Forelimb muscle (tissue), 1 donor: ENCODE measurements at regions not wholly inside any gene's neighbourhood (a gene's known extent, or its start where the extent isn't known, plus 50 kb on each side); places are given as distances from the start of the nearest gene placed in this dataset.

Experiments used
- DNase-seq: peaks from one replicate; pipeline ENCODE4 v3.0.0-alpha.2; 2013; ENCODE audit warnings: low read depth

DNA sequence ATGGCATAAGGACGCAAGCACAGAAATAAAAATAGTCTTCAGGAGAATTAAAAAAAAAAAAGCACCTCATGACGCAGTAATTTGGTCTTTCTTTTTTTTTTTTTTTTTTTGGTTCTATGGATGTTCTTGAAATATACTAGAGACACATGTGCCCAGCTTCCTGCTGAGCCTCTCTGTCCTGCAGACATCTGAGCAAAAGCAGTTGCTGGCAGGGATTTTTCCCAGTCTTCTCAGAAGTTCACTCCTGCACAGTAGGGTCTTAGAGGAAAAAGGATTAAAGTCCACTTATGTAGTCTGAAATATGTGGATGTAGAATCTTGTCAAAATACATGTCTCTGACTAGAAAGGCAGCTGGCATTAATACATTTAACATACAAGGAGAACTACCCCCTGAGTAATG, 1888.1 kb upstream of the SEL1L start:
- no peak for DNase-seq

DNA sequence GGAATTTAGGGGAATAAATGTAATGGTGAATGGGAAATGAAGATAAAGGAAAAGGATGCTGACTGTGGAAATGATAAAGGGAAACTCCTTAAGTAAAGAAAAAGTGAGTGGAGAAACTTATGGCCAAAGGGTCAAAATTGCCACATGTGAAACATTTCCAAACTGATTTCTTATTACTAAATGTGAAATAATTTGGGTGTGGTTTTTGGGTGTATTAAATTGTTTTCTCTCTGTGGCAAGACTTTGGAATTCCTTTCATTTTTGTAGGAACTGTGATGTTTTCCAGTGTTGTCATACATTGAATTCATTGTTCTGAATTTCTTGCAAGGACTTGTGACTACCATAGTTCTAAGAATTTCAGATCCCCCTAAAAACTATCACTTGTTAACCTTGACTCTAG, 1891.5 kb upstream of the SEL1L start:
- no peak for DNase-seq

DNA sequence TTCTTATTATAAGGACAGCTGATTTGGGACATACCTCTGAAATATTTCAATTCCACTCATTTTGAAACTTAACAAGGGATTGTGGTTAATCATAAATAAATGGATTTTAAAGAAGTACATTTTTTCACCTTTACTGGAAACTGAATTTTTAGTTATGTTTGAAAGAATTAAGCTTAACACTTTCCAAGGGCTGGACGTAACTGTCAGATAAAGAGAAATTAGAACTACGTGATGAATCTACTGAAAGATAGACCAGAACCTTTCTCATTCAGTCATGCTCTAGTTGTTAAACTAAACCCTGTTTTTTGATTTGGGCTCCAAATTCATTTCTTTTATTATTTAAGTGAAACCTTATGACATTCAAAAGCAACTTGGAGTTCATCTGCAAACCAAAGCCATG, 1892.1 kb upstream of the SEL1L start:
- no peak for DNase-seq

DNA sequence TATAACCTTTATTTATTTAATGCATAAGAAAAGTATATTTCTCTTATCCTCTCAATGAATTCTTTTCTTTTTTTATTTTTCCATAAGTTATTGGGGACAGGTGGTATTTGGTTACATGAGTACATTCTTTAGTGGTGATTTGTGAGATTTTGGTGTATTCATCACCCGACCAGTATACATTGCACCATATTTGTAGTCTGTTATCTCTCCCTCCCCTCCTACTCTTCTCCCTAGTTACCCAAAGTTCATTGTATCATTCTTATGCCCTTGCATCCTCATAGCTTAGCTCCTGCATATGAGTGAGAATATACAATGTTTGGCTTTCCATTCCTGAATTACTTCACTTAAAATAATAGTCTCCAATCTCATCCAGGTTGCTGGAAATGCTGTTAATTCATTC, 1900.0 kb upstream of the SEL1L start:
- no peak for DNase-seq

DNA sequence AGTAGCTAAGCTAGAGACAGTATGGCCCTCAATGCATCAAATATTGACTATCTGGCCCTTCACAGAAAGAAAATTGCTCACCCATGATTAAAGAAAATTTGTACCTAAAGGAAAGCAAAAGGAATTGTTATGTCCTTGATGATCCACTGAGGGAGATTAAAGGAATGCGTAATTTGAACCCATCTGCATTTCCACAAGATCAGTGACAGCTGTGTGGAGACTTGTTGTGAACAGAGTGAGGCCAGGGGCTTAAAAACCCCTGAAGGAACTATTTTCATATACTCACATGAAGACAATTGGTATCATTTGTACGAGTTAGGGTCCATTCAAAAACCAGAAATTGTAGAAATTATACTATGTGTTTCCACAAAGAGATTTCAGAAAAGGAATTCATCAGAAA, 1908.1 kb upstream of the SEL1L start:
- DNase-seq, result no peak

DNA sequence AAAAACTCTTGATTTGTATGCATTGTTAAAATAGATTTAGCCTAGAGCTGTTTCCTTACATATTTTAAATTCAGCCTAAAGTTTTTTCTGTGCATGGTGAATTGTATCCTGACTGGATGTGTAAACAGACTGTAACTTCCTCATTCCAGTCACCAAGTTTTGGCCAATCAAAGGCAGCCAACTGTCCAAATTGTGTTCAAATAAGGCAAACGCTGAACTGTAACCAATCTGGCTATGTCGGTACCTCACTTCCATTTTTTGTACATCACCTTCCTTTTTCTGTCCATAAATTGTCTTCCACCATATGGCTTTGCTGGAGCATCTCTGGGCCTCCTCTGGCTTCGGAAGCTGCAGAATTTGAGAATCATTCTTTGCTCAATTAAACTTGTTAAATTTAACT, 1921.9 kb upstream of the SEL1L start:
- DNase-seq, result no peak

DNA sequence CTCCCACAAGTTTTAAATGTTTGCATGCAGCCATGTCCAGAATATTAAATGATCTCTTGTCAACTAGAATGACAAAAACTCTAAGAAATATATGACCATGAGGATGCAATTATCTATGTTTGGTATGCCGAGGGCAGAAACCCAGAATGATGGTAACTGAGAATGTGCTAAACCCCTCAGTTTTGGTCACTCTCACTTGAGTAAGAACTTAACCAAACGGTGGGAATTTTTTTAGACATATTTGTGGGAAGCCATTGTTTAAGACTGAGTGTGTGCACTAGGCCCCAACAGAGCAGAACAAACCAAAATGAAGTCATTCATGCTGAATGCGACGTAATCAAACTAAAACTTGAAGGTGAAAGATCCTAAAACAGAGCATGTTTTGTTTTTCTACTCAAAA, 1927.9 kb upstream of the SEL1L start:
- no peak for DNase-seq

DNA sequence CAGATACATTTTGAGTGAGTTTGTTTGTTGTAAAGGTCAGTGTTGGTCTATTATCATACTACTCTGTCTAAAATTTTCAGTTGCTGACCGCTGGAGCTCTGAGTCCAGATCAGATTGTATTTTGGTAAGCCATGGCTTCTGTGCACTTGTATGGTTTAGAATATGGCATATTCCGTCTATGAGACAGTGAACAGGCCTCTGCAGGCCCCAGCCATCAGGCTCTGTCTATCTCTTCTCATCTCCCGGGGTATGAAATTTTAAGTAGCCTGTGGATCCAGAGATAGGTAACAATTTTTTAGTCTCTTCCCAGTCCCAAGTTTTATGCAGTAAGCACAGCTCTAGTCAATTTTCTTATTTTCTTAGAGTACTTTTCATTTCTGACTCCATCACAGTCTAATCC, 1929.1 kb upstream of the SEL1L start:
- no peak for DNase-seq

DNA sequence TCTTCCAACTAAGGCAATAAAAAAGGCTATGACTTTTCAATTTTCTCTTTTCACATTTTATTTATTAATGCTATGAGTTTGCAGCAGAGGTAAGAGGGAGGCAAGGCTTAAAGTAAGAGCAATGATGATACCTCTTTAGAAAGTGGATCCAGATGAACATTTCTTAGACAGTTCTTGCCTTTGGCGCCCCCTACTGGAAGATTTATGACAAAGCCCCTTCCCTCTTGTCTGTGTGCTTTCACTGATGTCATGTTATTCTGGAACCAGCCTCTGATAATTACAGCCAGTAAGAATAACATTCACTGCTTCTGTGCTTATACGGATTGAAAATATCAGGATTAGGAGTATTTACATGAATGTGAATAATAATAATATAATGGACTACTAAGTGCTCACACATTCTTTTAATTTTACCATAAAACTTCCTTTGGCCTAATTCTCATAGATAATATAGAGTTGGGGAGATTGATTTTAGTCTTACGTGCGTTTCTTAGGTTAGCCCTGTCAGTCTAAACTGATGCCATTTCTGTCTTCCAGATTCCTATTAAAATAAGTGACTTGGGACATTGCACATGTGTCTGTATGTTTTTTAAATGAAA, 1929.9 kb upstream of the SEL1L start:
- no peak for DNase-seq

DNA sequence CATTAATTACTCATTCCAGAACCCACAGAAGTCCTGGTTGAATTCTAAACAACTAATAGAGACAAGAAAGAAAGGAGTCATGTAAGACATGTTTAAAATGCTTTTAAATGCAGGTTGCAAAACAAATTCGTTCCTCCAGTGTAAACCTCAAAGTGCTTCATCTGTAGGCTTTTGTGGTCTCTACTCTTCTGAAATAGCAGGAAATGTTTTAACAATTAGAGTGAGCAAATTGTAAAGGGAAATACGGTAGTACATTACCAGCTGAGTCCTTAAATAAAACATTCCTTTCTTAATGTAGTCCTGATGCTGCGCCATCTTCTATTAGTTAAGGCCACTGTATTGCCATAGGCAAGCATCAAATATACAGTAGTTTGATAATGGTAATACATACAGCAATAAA, 1934.2 kb upstream of the SEL1L start:
- DNase-seq, result no peak

DNA sequence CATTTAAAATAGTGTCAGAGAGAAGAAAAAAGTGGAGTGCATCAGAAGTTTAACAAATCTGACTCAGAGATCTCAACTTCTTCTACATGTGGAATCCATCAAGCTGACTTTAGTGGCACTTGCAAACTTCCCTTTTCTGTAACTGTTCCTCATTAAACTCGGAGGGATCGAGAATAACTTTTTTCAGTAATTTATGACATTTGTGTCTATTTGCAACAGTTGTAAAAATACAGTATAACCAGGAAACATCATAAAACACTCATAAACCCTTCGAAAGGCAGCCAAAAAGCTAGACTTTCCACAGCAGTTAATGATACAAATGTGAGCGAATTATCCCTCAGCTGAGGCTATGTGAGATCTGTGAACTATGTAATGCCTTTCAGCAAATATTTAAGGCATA, 1936.8 kb upstream of the SEL1L start:
- DNase-seq, result peak; percentile 70

DNA sequence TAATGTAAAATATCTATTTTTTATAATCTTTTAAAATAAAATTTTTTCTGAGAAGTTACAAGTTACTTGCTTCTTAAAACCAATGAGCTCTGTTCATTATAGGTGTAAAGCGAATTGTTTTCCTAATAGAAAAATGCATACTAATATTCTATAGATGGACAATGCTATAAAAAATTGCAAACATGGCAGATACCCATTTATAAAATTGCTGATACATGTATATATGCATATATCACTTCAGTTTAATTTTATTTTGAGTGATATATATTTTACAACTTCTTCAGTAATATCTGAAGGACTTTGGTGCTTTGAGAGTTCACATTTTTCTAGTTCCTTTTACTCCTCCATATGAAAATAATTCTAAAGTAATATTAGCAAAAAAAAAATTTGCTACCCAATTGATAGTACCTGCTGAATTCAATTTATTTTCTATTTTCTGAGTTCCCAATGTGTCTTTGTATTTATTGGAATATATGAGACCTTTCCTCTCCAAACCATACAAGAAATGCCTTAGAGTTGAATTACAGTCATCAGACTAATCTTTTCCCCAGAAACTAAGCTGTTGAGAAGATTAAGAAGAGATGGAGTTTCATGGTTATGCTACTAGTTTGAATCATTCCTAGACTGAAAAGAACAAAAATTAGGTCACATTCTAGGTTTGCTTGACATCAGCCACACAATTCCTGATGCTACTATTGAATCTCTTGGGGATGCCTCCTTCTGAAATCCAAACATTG, 1937.5 kb upstream of the SEL1L start:
- DNase-seq, result no peak

DNA sequence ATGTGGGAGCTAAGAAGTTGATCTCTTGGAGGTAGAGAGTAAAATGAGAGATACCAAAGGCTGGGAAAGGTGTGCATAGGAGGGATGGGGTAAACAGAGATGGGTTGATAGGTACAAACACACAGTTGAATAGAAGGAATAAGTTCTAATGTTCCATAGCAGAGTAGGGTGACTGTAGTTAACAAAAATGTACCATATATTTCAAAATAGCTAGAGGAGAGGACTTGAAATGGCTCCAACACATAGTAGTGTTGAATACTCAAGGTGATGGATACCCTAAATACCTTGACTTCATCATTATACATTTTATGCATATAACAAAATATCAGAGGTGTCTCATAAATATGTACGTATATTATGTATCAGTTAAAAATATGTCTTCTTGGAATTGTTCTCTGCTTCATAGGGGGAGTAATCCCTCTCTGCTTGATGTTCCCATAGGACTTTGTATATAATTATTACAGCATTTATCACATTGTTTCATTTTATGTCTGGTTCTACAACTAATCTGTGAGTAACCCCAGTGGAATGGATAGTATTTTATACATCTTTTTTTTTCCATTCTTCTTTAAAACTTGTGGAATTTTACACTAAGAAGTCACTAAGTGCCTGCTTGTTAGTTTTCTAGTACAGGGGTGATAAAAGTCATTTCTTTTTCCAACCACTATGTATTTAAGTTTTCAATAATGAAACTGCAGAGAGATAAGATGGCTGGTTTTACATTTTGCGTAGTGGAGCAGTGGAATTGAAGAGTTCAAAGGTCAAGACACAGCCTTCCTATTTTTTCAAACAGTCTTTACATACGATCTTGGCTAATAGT, 1940.0 kb upstream of the SEL1L start:
- DNase-seq, result no peak

DNA sequence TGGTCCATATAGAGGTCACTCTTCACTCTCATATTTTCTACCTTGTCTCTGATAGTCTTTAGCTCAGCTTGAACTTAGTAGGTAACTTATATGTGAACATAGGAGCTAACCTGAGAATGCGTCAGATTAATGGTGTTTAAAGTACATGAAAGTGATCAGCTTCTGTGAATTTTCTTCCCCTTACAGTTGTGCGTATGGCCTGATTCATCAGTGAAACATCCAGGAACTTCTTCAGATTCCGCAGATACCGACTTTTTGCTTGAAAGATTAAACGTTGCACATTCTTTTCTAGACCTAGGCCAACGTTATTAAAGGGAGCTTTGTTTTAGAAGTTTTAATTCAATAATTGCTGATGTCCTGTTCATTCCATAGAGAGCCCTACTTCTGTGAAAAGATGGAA, 1945.1 kb upstream of the SEL1L start:
- no peak for DNase-seq

DNA sequence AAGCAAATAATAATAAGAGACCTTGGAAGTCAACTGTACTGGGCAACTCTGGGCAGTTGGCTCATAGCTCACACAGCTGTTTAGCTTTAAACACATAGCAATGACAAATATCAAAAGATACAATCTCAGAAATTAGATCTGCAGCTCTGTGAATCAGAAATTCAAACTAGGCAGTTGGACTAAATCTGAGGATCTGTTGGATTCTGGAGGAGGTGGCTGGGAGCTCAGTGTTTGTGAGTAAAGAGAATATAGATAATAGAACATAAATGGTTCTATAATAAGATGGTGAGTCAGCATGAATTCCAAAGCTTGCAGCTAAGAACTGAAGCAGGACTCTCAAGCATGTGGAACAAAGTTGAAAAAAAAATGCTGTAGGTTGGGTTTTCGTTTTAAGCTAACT, 1949.4 kb upstream of the SEL1L start:
- no peak for DNase-seq

DNA sequence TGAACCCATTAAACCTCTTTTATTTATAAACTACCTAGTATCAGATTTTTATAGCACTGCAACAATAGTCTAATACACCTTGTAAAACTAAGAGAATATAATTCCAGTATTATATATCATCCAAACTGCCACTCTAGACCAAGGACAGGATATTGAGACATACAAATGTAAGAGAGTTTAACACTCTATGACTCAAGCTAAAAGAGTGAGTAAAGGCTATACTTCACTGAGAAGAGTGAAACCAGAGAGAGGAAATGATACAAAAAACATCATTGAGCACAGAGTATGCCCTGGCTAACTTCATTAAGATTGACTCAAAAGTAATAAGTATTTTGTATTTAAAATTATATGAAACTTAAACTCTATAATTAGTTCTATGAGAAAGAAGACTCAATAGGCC, 1951.9 kb upstream of the SEL1L start:
- DNase-seq, result no peak

DNA sequence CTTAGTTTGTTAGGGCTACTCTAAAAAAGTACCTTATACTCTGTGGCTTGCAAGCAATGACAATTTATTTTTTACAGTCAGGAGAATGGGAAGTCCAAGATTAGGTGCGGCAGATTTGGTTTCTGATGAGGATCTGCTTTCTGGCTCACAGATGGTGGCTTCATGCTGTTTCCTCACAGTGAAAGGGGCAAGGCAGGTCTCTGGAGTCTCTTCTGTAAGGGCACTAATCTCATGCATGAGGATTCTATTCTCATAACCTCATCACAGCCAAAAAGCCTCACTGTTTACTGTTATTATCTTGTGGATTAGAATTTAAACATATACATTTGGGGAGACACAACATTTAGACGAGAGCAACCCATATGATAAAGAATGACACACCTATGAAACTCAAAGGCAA, 1957.4 kb upstream of the SEL1L start:
- no peak for DNase-seq

DNA sequence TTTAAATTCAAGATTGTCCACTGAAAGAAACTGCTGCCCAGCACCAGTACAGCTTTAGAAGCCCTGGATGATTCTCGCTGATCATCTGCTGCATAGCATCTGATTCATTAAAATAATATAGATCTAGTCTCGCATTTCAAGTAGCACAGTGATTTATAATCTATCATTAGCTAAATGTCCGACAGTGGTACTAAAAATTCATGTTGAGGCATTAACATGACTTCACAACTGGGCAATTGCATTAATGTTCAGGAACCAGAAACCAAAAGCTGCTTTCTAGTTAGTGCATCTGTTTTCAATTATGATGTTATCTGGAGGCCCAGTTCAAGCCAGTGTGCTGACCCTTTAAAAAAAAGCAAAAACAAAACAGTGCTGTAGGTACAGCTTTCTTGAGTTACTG, 1987.2 kb upstream of the SEL1L start:
- DNase-seq, result no peak

DNA sequence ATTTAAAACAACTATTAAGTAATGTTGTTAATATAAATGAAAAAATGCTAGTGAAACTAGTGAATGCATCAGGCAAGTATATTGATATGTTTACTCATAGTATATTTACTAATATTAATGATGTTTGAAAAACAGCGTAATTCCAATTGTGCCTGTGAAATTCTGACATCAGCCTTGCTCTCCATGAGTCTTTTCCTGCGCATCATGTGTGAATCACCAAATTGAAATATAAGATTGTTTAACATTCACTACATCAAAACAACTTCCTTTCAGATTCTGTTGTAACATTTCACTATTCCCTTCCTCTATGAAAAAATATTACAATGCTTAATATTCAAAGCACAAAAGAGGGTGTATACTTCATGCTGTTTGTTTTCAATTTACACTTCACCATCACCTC, 1995.9 kb upstream of the SEL1L start:
- DNase-seq, result no peak

DNA sequence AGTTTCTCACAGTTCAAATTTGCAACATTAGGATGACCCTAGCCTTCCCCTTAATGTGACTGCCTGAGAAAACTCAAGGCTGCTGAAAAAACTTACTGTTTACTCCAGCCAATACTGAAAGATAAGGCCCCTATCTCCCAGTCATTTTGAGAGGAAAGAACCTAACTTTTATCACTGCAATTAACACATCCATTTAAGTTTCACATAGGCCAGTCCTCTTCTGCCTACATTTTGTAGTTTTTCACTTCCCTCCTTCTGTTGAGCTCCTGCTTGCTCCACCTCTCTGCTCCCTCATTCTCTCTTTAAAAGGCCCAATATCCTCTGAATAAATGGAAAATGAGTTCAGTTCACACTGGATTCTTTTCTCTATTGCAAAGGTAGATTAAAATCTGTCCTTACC, 1996.2 kb upstream of the FLRT2 start:
- no peak for DNase-seq

DNA sequence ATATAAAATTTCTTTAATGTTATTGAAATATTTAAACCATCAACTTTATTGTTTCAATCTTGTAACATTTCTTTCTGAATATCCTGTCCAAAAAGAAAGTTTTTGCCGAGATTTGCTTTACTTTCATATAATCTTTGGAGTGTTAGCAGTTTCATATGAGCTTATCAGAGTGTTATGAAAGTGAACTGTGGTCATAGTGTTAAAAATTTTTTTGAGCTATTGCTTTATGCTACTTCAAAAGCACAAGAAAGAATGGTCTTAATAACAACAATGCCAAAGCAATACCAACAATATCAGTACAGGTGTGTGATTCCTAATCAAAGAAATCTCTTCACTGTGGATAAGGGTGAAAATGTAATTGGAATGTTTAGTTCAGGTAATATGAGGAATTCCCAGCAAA, 1994.9 kb upstream of the FLRT2 start:
- no peak for DNase-seq

DNA sequence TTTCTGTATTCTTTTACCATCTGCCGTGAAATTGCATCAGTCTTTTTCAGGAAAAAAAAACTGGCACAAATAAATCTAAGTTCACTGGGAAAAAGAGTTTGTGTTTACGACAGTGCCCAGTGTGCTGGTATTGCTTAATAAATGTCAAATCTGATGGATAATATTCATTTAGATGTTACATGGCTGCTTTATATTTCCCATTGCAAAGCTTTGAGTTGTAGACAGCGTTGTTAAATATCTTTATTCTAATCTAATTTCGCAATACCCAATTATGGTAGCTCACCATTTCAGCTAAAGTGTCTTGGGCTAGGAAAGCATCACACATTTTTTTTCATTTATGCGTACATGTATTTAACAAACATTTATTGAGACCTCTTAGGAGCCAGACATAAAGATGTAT, 1994.5 kb upstream of the FLRT2 start:
- DNase-seq, result no peak

DNA sequence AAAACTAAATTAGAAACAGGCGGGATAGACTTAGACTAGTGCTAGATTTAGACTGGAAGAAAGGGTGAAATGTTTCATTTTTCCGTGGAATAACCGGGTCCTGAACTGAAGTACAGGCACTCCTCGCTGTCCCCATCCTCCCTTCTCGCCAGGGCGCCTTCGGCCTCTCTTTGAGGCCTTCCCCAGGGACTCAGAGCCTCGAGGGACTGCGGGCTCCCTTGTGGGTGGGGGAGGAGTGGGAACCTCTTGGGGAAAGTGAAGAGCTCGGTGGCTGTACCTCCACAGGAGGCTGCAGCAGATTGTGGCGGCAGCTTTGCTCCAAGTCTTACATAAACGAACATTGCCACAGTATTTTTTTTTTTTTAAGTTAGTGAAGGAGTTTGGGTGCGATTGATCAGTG, 1988.8 kb upstream of the FLRT2 start:
- DNase-seq, result no peak
